Liver (tissue), 8 donors: ENCODE measurements at regions not wholly inside any gene's neighbourhood (a gene's known extent, or its start where the extent isn't known, plus 50 kb on each side); places are given as distances from the start of the nearest gene placed in this dataset.

Experiments
- DNase-seq: peaks from one replicate; pipeline ENCODE4 v3.0.0-alpha.2; 2017; ENCODE audit warnings: low spot score
- H3K27ac ChIP-seq, 2 donors: one replicate each; pipeline ENCODE4 v1.7.0; 2013; ENCODE audit warnings: inconsistent platforms in 2 of 2, low read length in 2 of 2, control low read depth in 1 of 2, low read depth in 1 of 2, mild to moderate bottlenecking in 1 of 2
- H3K27me3 ChIP-seq, 4 donors: one replicate each; pipeline versions ENCODE4 v1.6.1 to v1.7.0; 2013; ENCODE audit warnings: low read length in 3 of 4, inconsistent platforms in 1 of 4, mild to moderate bottlenecking in 1 of 4, moderate library complexity in 1 of 4; ENCODE audit not compliant: control insufficient read depth in 4 of 4, insufficient read depth in 4 of 4
- H3K36me3 ChIP-seq, 4 donors: one replicate each; pipeline versions ENCODE4 v1.6.1 to v1.7.0; 2013; ENCODE audit warnings: low read length in 3 of 4, mild to moderate bottlenecking in 3 of 4, low read depth in 1 of 4, moderate library complexity in 1 of 4; ENCODE audit not compliant: control insufficient read depth in 4 of 4, insufficient read depth in 3 of 4
- H3K4me1 ChIP-seq, 4 donors: one replicate each; pipeline versions ENCODE4 v1.6.1 to v1.7.0; 2013; ENCODE audit warnings: low read length in 3 of 4, mild to moderate bottlenecking in 3 of 4, moderate library complexity in 1 of 4; ENCODE audit not compliant: control insufficient read depth in 4 of 4, insufficient read depth in 4 of 4
- H3K4me3 ChIP-seq, 3 donors: one replicate each; pipeline versions ENCODE4 v1.6.1 to v1.7.0; 2013; ENCODE audit warnings: low read length in 3 of 3, control low read depth in 1 of 3, low read depth in 1 of 3, mild to moderate bottlenecking in 1 of 3
- H3K9ac ChIP-seq, 2 donors: one replicate each; pipeline ENCODE4 v1.7.0; 2013; ENCODE audit warnings: low read length in 2 of 2, mild to moderate bottlenecking in 2 of 2, moderate library complexity in 2 of 2, control low read depth in 1 of 2, low read depth in 1 of 2
- H3K9me3 ChIP-seq, 4 donors: one replicate each; pipeline versions ENCODE4 v1.6.1 to v1.7.0; 2013; ENCODE audit warnings: low read length in 3 of 4; ENCODE audit not compliant: control insufficient read depth in 4 of 4
- ATF3 ChIP-seq: IDR thresholded peaks from 2 replicates; pipeline ENCODE4 v1.6.1; 2016; ENCODE audit warnings: antibody characterized with exemption
- CTCF ChIP-seq: fragments of 150-350 bp; IDR thresholded peaks from 2 replicates; pipeline ENCODE4 v1.5.1; 2017; ENCODE audit warnings: improper control_type of control experiment, low read depth, low read length; ENCODE audit not compliant: missing input control
- EGR1 ChIP-seq, 2 donors: IDR thresholded peaks; 2 replicates each; pipeline ENCODE4 v1.6.1; 2016 to 2018; ENCODE audit warnings: antibody characterized with exemption in 2 of 2, low read depth in 2 of 2
- FOXA1 ChIP-seq: IDR thresholded peaks from 2 replicates; pipeline ENCODE4 v1.6.1; 2016; ENCODE audit warnings: antibody characterized with exemption
- FOXA2 ChIP-seq: IDR thresholded peaks from 2 replicates; pipeline ENCODE4 v1.6.1; 2016; ENCODE audit warnings: antibody characterized with exemption
- GABPA ChIP-seq, 2 donors: IDR thresholded peaks in 1 of 2; conservative IDR thresholded peaks in 1 of 2; 2 replicates each; pipeline ENCODE4 v1.6.1; 2016; ENCODE audit warnings: antibody characterized with exemption in 2 of 2, mild to moderate bottlenecking in 1 of 2, moderate library complexity in 1 of 2
- HNF4A ChIP-seq, 2 donors: conservative IDR thresholded peaks; 2 replicates each; pipeline ENCODE4 v1.6.1; 2016; ENCODE audit warnings: antibody characterized with exemption in 2 of 2, mild to moderate bottlenecking in 2 of 2
- HNF4G ChIP-seq: IDR thresholded peaks from 2 replicates; pipeline ENCODE4 v1.6.1; 2016; ENCODE audit warnings: antibody characterized with exemption
- JUND ChIP-seq, 2 donors: IDR thresholded peaks; 2 replicates each; pipeline ENCODE4 v1.6.1; 2016; ENCODE audit warnings: antibody characterized with exemption in 2 of 2
- MAX ChIP-seq: IDR thresholded peaks from 2 replicates; pipeline ENCODE4 v1.6.1; 2016; ENCODE audit warnings: antibody characterized with exemption
- NR2F2 ChIP-seq: IDR thresholded peaks from 2 replicates; pipeline ENCODE4 v1.6.1; 2016; ENCODE audit warnings: antibody characterized with exemption
- RAD21 ChIP-seq, 2 donors: IDR thresholded peaks; 2 replicates each; pipeline ENCODE4 v1.6.1; 2016; ENCODE audit warnings: antibody characterized with exemption in 2 of 2, mild to moderate bottlenecking in 2 of 2
- REST ChIP-seq: IDR thresholded peaks from 2 replicates; pipeline ENCODE4 v1.6.1; 2016; ENCODE audit warnings: antibody characterized with exemption, mild to moderate bottlenecking
- RXRA ChIP-seq, 2 donors: IDR thresholded peaks; 2 replicates each; pipeline ENCODE4 v1.6.1; 2017 to 2018; ENCODE audit warnings: antibody characterized with exemption in 2 of 2, mild to moderate bottlenecking in 1 of 2
- SP1 ChIP-seq: IDR thresholded peaks from 2 replicates; pipeline ENCODE4 v1.6.1; 2018; ENCODE audit warnings: antibody characterized with exemption, mild to moderate bottlenecking
- TAF1 ChIP-seq: conservative IDR thresholded peaks from 2 replicates; pipeline ENCODE4 v1.6.1; 2016; ENCODE audit warnings: antibody characterized with exemption, mild to moderate bottlenecking
- YY1 ChIP-seq: IDR thresholded peaks from 2 replicates; pipeline ENCODE4 v1.6.1; 2016; ENCODE audit warnings: antibody characterized with exemption, mild to moderate bottlenecking
- ZBTB33 ChIP-seq: IDR thresholded peaks from 2 replicates; pipeline ENCODE4 v1.6.1; 2016; ENCODE audit warnings: antibody characterized with exemption
- WGBS: extraction: QIAGEN DNeasy Blood & Tissue Kit; methylation state at CpG from one replicate; pipeline ENCODE4 v1.1.7; 2013; 5-methylcytosine and 5-hydroxymethylcytosine counted together
- donor health status: healthy.
- donor health status: healthy.
- donor health status: healthy.
- donor health status: healthy.
- donor health status: healthy.

GRCh38 chr3:163935411-163935810 lies 1142.9 kb downstream of the SI start:
- DNase-seq = no peak
- Histone ChIP-seq H3K9me3 (no peaks in the 10 kb centered on the region), H3K9ac (no peak overlapping the region), H3K36me3 (no peaks in the 10 kb centered on the region), H3K4me3 (no peak overlapping the region), H3K27ac (no peak overlapping the region), H3K4me1 (no peaks in the 10 kb centered on the region), H3K27me3 (peaks cover 0 to 6% (median 0%) of the 10 kb centered on the region in 4 donors)
- WGBS = 30% methylated on average over 3 of the region's 3 CpGs
- no peak for TF ChIP-seq SP1

GRCh38 chr3:163929069-163929652 lies 1149.1 kb downstream of the SI start:
- WGBS = 40% methylated on average over 2 of the region's 2 CpGs
- no peak overlapping the region for H3K4me3 ChIP-seq
- TF ChIP-seq TAF1 (no peak), GABPA (IDR thresholded peaks at IDR 0.05 in 1 of 2, conservative IDR thresholded peaks at IDR 0.05 in 1 of 2) (no peak), YY1 (no peak), RAD21 (IDR thresholded peaks at IDR 0.05) (no peak), SP1 (no peak), JUND (IDR thresholded peaks at IDR 0.05) (no peak), REST (no peak), HNF4A (conservative IDR thresholded peaks at IDR 0.05) (no peak), MAX (no peak), ATF3 (no peak), ZBTB33 (no peak), EGR1 (IDR thresholded peaks at IDR 0.05; ENCODE audit: low read depth in 2 of 2) (no peak), RXRA (IDR thresholded peaks at IDR 0.05) (no peak), CTCF (no peak), FOXA1 (no peak), FOXA2 (no peak), HNF4G (no peak), NR2F2 (no peak)
- H3K9ac ChIP-seq = no peak overlapping the region
- H3K4me1 ChIP-seq = no peaks in the 10 kb centered on the region
- no peaks in the 10 kb centered on the region for H3K9me3 ChIP-seq
- DNase-seq = no peak
- no peak overlapping the region for H3K27ac ChIP-seq
- H3K27me3 ChIP-seq = peaks cover 0 to 2% (median 0%) of the 10 kb centered on the region in 4 donors
- H3K36me3 ChIP-seq = no peaks in the 10 kb centered on the region
